Endothelial cell of umbilical vein (primary cell): ENCODE measurements at regions not wholly inside any gene's neighbourhood (a gene's known extent, or its start where the extent isn't known, plus 50 kb on each side); places are given as distances from the start of the nearest gene placed in this dataset.

ENCODE experiments used
- CTCF ChIP-seq, 2 donors: IDR thresholded peaks; 1 replicate in 1 of 2; 2 replicates in 1 of 2; pipeline ENCODE4 v1.5.1; 2011; ENCODE audit warnings: low read length in 2 of 2, mild to moderate bottlenecking in 2 of 2, moderate library complexity in 2 of 2, control low read depth in 1 of 2, inconsistent platforms in 1 of 2, low read depth in 1 of 2; ENCODE audit not compliant: insufficient read depth in 1 of 2; ENCODE audit errors: extremely low read depth in 1 of 2
- MYC ChIP-seq: IDR thresholded peaks from one replicate; pipeline ENCODE4 v1.6.1; 2011; ENCODE audit warnings: mild to moderate bottlenecking, low read depth, low read length
- POLR2AphosphoS5 ChIP-seq: IDR thresholded peaks from 2 replicates; pipeline ENCODE4 v1.6.1; 2012; ENCODE audit warnings: low read depth, mild to moderate bottlenecking, control low read depth, low read length, moderate library complexity; ENCODE audit not compliant: insufficient read depth

- no peak for TF ChIP-seq MYC
- TF ChIP-seq CTCF (IDR thresholded peaks at IDR 0.05; ENCODE audit: extremely low read depth in 1 of 2, insufficient read depth in 1 of 2, low read depth in 1 of 2, low read length in 2 of 2): no peak
- no peak for TF ChIP-seq POLR2AphosphoS5
These were observed 612.0 kb downstream of the C4orf33 start for GRCh38 chr4:129707949-129708348.
